Lung (tissue), 11 donors: ENCODE measurements at regions not wholly inside any gene's neighbourhood (a gene's known extent, or its start where the extent isn't known, plus 50 kb on each side); places are given as distances from the start of the nearest gene placed in this dataset.

Experiments
- ATAC-seq: fragments of 200-7000 bp; cut with Tn5 transposase; one replicate; pipeline ENCODE4 v1.9.1; 2020; ENCODE audit warnings: moderate number of reproducible peaks; ENCODE audit not compliant: insufficient read depth, low FRiP score
- DNase-seq, 3 donors: peaks; one replicate each; pipeline ENCODE4 v3.0.0-alpha.2; 2013 to 2017
- H3K27ac ChIP-seq, 2 donors: one replicate each; pipeline ENCODE4 v1.5.1; 2013; ENCODE audit warnings: mild to moderate bottlenecking in 2 of 2, moderate library complexity in 2 of 2, control low read depth in 1 of 2, inconsistent platforms in 1 of 2, low read depth in 1 of 2, low read length in 1 of 2
- H3K27me3 ChIP-seq, 3 donors: one replicate each; pipeline ENCODE4 v1.5.1; 2013; ENCODE audit warnings: low read length in 2 of 3; ENCODE audit not compliant: control insufficient read depth in 3 of 3, insufficient read depth in 3 of 3
- H3K36me3 ChIP-seq, 4 donors: one replicate each; pipeline ENCODE4 v1.5.1; 2013; ENCODE audit warnings: low read length in 4 of 4, mild to moderate bottlenecking in 1 of 4, moderate library complexity in 1 of 4; ENCODE audit not compliant: control insufficient read depth in 4 of 4, insufficient read depth in 4 of 4
- H3K4me1 ChIP-seq, 5 donors: one replicate each; pipeline ENCODE4 v1.5.1; 2013; ENCODE audit warnings: low read length in 5 of 5, mild to moderate bottlenecking in 2 of 5, moderate library complexity in 1 of 5; ENCODE audit not compliant: control insufficient read depth in 5 of 5, insufficient read depth in 5 of 5
- H3K4me3 ChIP-seq: one replicate; pipeline ENCODE4 v1.5.1; 2013; ENCODE audit warnings: mild to moderate bottlenecking, control low read depth, moderate library complexity
- H3K9ac ChIP-seq, 2 donors: one replicate each; pipeline ENCODE4 v1.5.1; 2013; ENCODE audit warnings: low read length in 2 of 2, control low read depth in 1 of 2; ENCODE audit not compliant: insufficient read depth in 1 of 2
- H3K9me3 ChIP-seq, 4 donors: one replicate each; pipeline ENCODE4 v1.5.1; 2013; ENCODE audit warnings: low read length in 3 of 4, mild to moderate bottlenecking in 1 of 4, moderate library complexity in 1 of 4; ENCODE audit not compliant: control insufficient read depth in 4 of 4, insufficient read depth in 3 of 4
- WGBS, 2 donors: extraction: QIAGEN DNeasy Blood & Tissue Kit; methylation state at CpG; one replicate each; pipeline ENCODE4 v1.1.7; 2013; 5-methylcytosine and 5-hydroxymethylcytosine counted together
- TF ChIP-seq, protein P1 (sequence below): IDR thresholded peaks from 2 replicates; pipeline ENCODE4 v1.5.1; 2012; ENCODE audit warnings: mild to moderate bottlenecking; ENCODE audit errors: control extremely low read depth, extremely low read depth
- donor health status: control.
- donor health status: control.
- donor health status: Bipolar disorder and iron deficiency.
- donor health status: healthy.
- donor health status: DM: yes; HTN: yes; CAD: no.

DNA sequence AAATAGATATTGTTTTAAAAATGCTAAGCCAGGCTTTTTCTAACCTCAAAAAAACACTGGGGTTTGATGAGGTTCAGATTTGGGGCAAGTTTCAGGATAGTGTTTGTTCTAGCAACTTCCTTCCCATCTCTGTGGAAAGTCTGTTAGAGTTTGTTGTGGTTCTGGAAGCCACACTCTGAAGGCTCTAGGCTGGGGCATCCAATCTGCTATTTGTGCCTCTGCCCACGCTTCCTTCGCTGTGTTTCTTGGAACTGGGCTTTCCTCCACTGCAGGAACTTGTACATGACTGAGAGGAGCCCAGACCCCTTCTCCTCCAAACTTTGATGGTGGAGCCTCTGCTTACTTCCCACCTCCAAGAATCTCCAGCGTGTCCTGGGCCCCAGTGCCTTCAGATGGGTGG, 108.5 kb upstream of the SLC25A13 start:
- no peaks in the 10 kb centered on the region for H3K4me1 ChIP-seq
- TF ChIP-seq, protein P1, sequence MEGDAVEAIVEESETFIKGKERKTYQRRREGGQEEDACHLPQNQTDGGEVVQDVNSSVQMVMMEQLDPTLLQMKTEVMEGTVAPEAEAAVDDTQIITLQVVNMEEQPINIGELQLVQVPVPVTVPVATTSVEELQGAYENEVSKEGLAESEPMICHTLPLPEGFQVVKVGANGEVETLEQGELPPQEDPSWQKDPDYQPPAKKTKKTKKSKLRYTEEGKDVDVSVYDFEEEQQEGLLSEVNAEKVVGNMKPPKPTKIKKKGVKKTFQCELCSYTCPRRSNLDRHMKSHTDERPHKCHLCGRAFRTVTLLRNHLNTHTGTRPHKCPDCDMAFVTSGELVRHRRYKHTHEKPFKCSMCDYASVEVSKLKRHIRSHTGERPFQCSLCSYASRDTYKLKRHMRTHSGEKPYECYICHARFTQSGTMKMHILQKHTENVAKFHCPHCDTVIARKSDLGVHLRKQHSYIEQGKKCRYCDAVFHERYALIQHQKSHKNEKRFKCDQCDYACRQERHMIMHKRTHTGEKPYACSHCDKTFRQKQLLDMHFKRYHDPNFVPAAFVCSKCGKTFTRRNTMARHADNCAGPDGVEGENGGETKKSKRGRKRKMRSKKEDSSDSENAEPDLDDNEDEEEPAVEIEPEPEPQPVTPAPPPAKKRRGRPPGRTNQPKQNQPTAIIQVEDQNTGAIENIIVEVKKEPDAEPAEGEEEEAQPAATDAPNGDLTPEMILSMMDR = no peak
- H3K27ac ChIP-seq = no peak overlapping the region
- no peak overlapping the region for H3K9ac ChIP-seq
- 62 to 68% methylated on average over 3 of the region's 3 CpGs for WGBS, 2 donors
- no peak for DNase-seq
- no peak for ATAC-seq
- H3K4me3 ChIP-seq = no peak overlapping the region
- H3K27me3 ChIP-seq = no peaks in the 10 kb centered on the region
- H3K9me3 ChIP-seq = peaks cover 0 to 2% (median 0%) of the 10 kb centered on the region in 4 donors
- H3K36me3 ChIP-seq = no peaks in the 10 kb centered on the region

GRCh38 chr7:96427143-96427542, 105.2 kb upstream of the SLC25A13 start:
- no peak for DNase-seq
- Histone ChIP-seq H3K4me1 (no peaks in the 10 kb centered on the region), H3K27ac (no peak overlapping the region), H3K27me3 (no peaks in the 10 kb centered on the region), H3K4me3 (no peak overlapping the region), H3K36me3 (no peaks in the 10 kb centered on the region), H3K9ac (no peak overlapping the region), H3K9me3 (peaks cover 0 to 2% (median 0%) of the 10 kb centered on the region in 4 donors)
- 90 to 94% methylated on average over 4 of the region's 4 CpGs for WGBS, 2 donors
- no peak for ATAC-seq
- TF ChIP-seq, protein P1 = no peak

DNA sequence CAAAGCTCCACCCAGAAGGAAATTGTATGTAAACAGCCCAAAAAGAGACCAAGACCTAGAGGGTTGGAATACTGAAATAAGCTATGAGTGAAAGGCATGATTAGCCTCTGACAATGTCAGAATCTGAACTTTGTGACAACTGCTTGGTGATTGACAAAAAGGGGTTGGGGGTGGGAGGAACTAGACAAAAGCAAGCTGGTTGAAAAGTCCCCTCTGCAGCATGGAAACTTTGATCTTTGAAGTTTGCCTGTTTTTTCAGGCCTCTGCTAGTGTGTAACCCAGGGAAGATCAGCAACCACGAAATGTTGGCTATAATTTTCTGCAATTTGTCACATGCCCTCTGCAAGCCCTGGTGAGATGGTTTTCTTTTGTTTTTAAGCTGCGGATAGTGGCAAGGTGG, 104.8 kb upstream of the SLC25A13 start:
- H3K9me3 ChIP-seq = peaks cover 0 to 2% (median 0%) of the 10 kb centered on the region in 4 donors
- H3K36me3 ChIP-seq = no peaks in the 10 kb centered on the region
- 84 to 87% methylated on average over 2 of the region's 2 CpGs for WGBS, 2 donors
- no peak for DNase-seq
- H3K9ac ChIP-seq = no peak overlapping the region
- no peak overlapping the region for H3K27ac ChIP-seq
- no peak overlapping the region for H3K4me3 ChIP-seq
- no peaks in the 10 kb centered on the region for H3K27me3 ChIP-seq
- no peaks in the 10 kb centered on the region for H3K4me1 ChIP-seq
- TF ChIP-seq, protein P1 = no peak
- no peak for ATAC-seq

GRCh38 chr7:96426027-96426426, 104.1 kb upstream of the SLC25A13 start:
- DNase-seq (no peak), ATAC-seq (no peak)
- Histone ChIP-seq H3K4me3 (no peak overlapping the region), H3K9ac (no peak overlapping the region), H3K27ac (no peak overlapping the region), H3K9me3 (peaks cover 0 to 2% (median 0%) of the 10 kb centered on the region in 4 donors), H3K4me1 (no peaks in the 10 kb centered on the region), H3K36me3 (no peaks in the 10 kb centered on the region), H3K27me3 (no peaks in the 10 kb centered on the region)
- TF ChIP-seq, protein P1 = no peak
- WGBS, 2 donors = 75 to 85% methylated on average over 3 of the region's 3 CpGs
